ENCODE measurements at regions not wholly inside any gene's neighbourhood (a gene's known extent, or its start where the extent isn't known, plus 50 kb on each side); places are given as distances from the start of the nearest gene placed in this dataset.
"Not testable (repeated sequence)": the region's sequence is repeated elsewhere in the genome, so short reads cannot be mapped to it uniquely, and the experiment has no call there.

GRCh38 chr5:174793684-174794328, 69.4 kb downstream of the MSX2 start:
- Histone ChIP-seq H3K27me3 (ENCODE audit: control insufficient read depth in 2 of 2, insufficient read depth in 2 of 2, low read length in 2 of 2) (no peaks in the 10 kb centered on the region), H3K27ac (ENCODE audit: low read depth, low read length) (no peak overlapping the region), H3K4me1 (ENCODE audit: control insufficient read depth in 2 of 2, insufficient read depth in 2 of 2, low read length in 2 of 2) (no peaks in the 10 kb centered on the region), H3K4me3 (ENCODE audit: low read length) (no peak overlapping the region), H3K9me3 (ENCODE audit: control insufficient read depth in 2 of 3, low read length in 3 of 3) (no peaks in the 10 kb centered on the region), H3K36me3 (ENCODE audit: control insufficient read depth in 2 of 3, insufficient read depth in 3 of 3, low read length in 3 of 3) (no peaks in the 10 kb centered on the region)
- Mint-ChIP-seq H3K27ac (no peak overlapping the region), H3K27me3 (peaks cover 21 to 59% (median 56%) of the 10 kb centered on the region in 5 donors), H3K4me3 (no peak overlapping the region), H3K9me3 (peaks cover 0 to 7% (median 0%) of the 10 kb centered on the region in 11 donors), H3K36me3 (no peaks in the 10 kb centered on the region), H3K4me1 (peaks cover 0 to 22% (median 5%) of the 10 kb centered on the region in 7 donors)
- ChIA-PET POLR2A (no interaction called here), CTCF (no interaction called here)
- DNase-seq (peak in 7 of 9 donors; percentile 0 to 54 (median 25)), ATAC-seq (peak; percentile 48)
- intact Hi-C loops (cut with micrococcal nuclease), result no loop called here

GRCh38 chr5:174793076-174793475, 68.7 kb downstream of the MSX2 start:
- CTCF ChIA-PET, result no interaction called here
- intact Hi-C loops (cut with micrococcal nuclease), result no loop called here
- ATAC-seq (no peak), DNase-seq (no peak)
- peaks cover 15 to 52% (median 50%) of the 10 kb centered on the region in 5 donors for H3K27me3 Mint-ChIP-seq
- H3K4me3 Mint-ChIP-seq, result no peak overlapping the region
- H3K36me3 ChIP-seq (ENCODE audit: control insufficient read depth in 2 of 3, insufficient read depth in 3 of 3, low read length in 3 of 3), result no peaks in the 10 kb centered on the region
- H3K36me3 Mint-ChIP-seq, result no peaks in the 10 kb centered on the region
- no peak overlapping the region for H3K27ac Mint-ChIP-seq
- H3K4me3 ChIP-seq (ENCODE audit: low read length), result no peak overlapping the region
- no peak overlapping the region for H3K27ac ChIP-seq (ENCODE audit: low read depth, low read length)
- peaks cover 0 to 15% (median 2%) of the 10 kb centered on the region in 7 donors for H3K4me1 Mint-ChIP-seq
- POLR2A ChIA-PET, result no interaction called here
- H3K4me1 ChIP-seq (ENCODE audit: control insufficient read depth in 2 of 2, insufficient read depth in 2 of 2, low read length in 2 of 2), result no peaks in the 10 kb centered on the region
- peaks cover 0 to 7% (median 0%) of the 10 kb centered on the region in 11 donors for H3K9me3 Mint-ChIP-seq
- H3K9me3 ChIP-seq (ENCODE audit: control insufficient read depth in 2 of 3, low read length in 3 of 3), result no peaks in the 10 kb centered on the region
- no peaks in the 10 kb centered on the region for H3K27me3 ChIP-seq (ENCODE audit: control insufficient read depth in 2 of 2, insufficient read depth in 2 of 2, low read length in 2 of 2)

GRCh38 chr5:174792265-174792664, 67.9 kb downstream of the MSX2 start:
- POLR2A ChIA-PET; H3K9me3 ChIP-seq (ENCODE audit: control insufficient read depth in 2 of 3, low read length in 3 of 3); ATAC-seq: not testable (repeated sequence)

GRCh38 chr5:174790906-174791305, 66.5 kb downstream of the MSX2 start:
- ATAC-seq, result no peak
- H3K4me3 Mint-ChIP-seq, result no peak overlapping the region
- no peaks in the 10 kb centered on the region for H3K36me3 ChIP-seq (ENCODE audit: control insufficient read depth in 2 of 3, insufficient read depth in 3 of 3, low read length in 3 of 3)
- intact Hi-C loops (cut with micrococcal nuclease), result no loop called here
- peaks cover 0 to 7% (median 3%) of the 10 kb centered on the region in 11 donors for H3K9me3 Mint-ChIP-seq
- no peak overlapping the region for H3K27ac Mint-ChIP-seq
- no peaks in the 10 kb centered on the region for H3K36me3 Mint-ChIP-seq
- H3K27me3 ChIP-seq (ENCODE audit: control insufficient read depth in 2 of 2, insufficient read depth in 2 of 2, low read length in 2 of 2), result no peaks in the 10 kb centered on the region
- no peak overlapping the region for H3K4me3 ChIP-seq (ENCODE audit: low read length)
- ChIA-PET CTCF (no interaction called here), POLR2A (no interaction called here)
- no peak for DNase-seq
- no peak overlapping the region for H3K27ac ChIP-seq (ENCODE audit: low read depth, low read length)
- no peaks in the 10 kb centered on the region for H3K4me1 ChIP-seq (ENCODE audit: control insufficient read depth in 2 of 2, insufficient read depth in 2 of 2, low read length in 2 of 2)
- peaks cover 0 to 4% (median 0%) of the 10 kb centered on the region in 7 donors for H3K4me1 Mint-ChIP-seq
- no peaks in the 10 kb centered on the region for H3K9me3 ChIP-seq (ENCODE audit: control insufficient read depth in 2 of 3, low read length in 3 of 3)
- peaks cover 5 to 41% (median 32%) of the 10 kb centered on the region in 5 donors for H3K27me3 Mint-ChIP-seq

More at GRCh38 chr5:174792265-174792664, 67.9 kb downstream of the MSX2 start:
- H3K27ac ChIP-seq (ENCODE audit: low read depth, low read length); intact Hi-C loops (cut with micrococcal nuclease); H3K36me3 ChIP-seq (ENCODE audit: control insufficient read depth in 2 of 3, insufficient read depth in 3 of 3, low read length in 3 of 3); DNase-seq; H3K4me1 ChIP-seq (ENCODE audit: control insufficient read depth in 2 of 2, insufficient read depth in 2 of 2, low read length in 2 of 2); H3K27me3 ChIP-seq (ENCODE audit: control insufficient read depth in 2 of 2, insufficient read depth in 2 of 2, low read length in 2 of 2); H3K4me1 Mint-ChIP-seq; H3K9me3 Mint-ChIP-seq; CTCF ChIA-PET; H3K4me3 ChIP-seq (ENCODE audit: low read length); H3K27ac Mint-ChIP-seq; H3K36me3 Mint-ChIP-seq; H3K4me3 Mint-ChIP-seq: not testable (repeated sequence)
- H3K27me3 Mint-ChIP-seq, result peaks cover 7 to 44% (median 43%) of the 10 kb centered on the region in 5 donors

GRCh38 chr5:174789596-174789995, 65.2 kb downstream of the MSX2 start:
- intact Hi-C loops (cut with micrococcal nuclease), result no loop called here
- POLR2A ChIA-PET, result no interaction called here
- no peak overlapping the region for H3K27ac Mint-ChIP-seq
- Histone ChIP-seq H3K9me3 (ENCODE audit: control insufficient read depth in 2 of 3, low read length in 3 of 3) (no peaks in the 10 kb centered on the region), H3K36me3 (ENCODE audit: control insufficient read depth in 2 of 3, insufficient read depth in 3 of 3, low read length in 3 of 3) (no peaks in the 10 kb centered on the region), H3K4me1 (ENCODE audit: control insufficient read depth in 2 of 2, insufficient read depth in 2 of 2, low read length in 2 of 2) (no peaks in the 10 kb centered on the region), H3K27me3 (ENCODE audit: control insufficient read depth in 2 of 2, insufficient read depth in 2 of 2, low read length in 2 of 2) (no peaks in the 10 kb centered on the region), H3K27ac (ENCODE audit: low read depth, low read length) (no peak overlapping the region), H3K4me3 (ENCODE audit: low read length) (no peak overlapping the region)
- no peak overlapping the region for H3K4me3 Mint-ChIP-seq
- CTCF ChIA-PET, result no interaction called here
- H3K36me3 Mint-ChIP-seq, result peaks cover 0 to 5% (median 0%) of the 10 kb centered on the region in 5 donors
- no peak for ATAC-seq
- H3K27me3 Mint-ChIP-seq, result peaks cover 5 to 35% (median 27%) of the 10 kb centered on the region in 5 donors
- H3K4me1 Mint-ChIP-seq, result peaks cover 0 to 4% (median 0%) of the 10 kb centered on the region in 7 donors
- peaks cover 0 to 13% (median 7%) of the 10 kb centered on the region in 11 donors for H3K9me3 Mint-ChIP-seq
- DNase-seq, result no peak

GRCh38 chr5:174785120-174785680, 60.8 kb downstream of the MSX2 start:
- Mint-ChIP-seq H3K27me3 (peaks cover 2 to 26% (median 8%) of the 10 kb centered on the region in 5 donors), H3K27ac (no peak overlapping the region), H3K9me3 (peaks cover 0 to 22% (median 5%) of the 10 kb centered on the region in 11 donors), H3K4me1 (no peaks in the 10 kb centered on the region), H3K4me3 (no peak overlapping the region), H3K36me3 (peaks cover 0 to 5% (median 0%) of the 10 kb centered on the region in 5 donors)
- DNase-seq (no peak), ATAC-seq (no peak)
- H3K27ac ChIP-seq (ENCODE audit: low read depth, low read length), result no peak overlapping the region
- POLR2A ChIA-PET, result no interaction called here
- intact Hi-C loops (cut with micrococcal nuclease), result no loop called here
- CTCF ChIA-PET, result no interaction called here
- no peak overlapping the region for H3K4me3 ChIP-seq (ENCODE audit: low read length)
- no peaks in the 10 kb centered on the region for H3K36me3 ChIP-seq (ENCODE audit: control insufficient read depth in 2 of 3, insufficient read depth in 3 of 3, low read length in 3 of 3)
- no peaks in the 10 kb centered on the region for H3K9me3 ChIP-seq (ENCODE audit: control insufficient read depth in 2 of 3, low read length in 3 of 3)
- H3K27me3 ChIP-seq (ENCODE audit: control insufficient read depth in 2 of 2, insufficient read depth in 2 of 2, low read length in 2 of 2), result no peaks in the 10 kb centered on the region
- H3K4me1 ChIP-seq (ENCODE audit: control insufficient read depth in 2 of 2, insufficient read depth in 2 of 2, low read length in 2 of 2), result no peaks in the 10 kb centered on the region

Measured in naive thymus-derived CD4-positive, alpha-beta T cell (primary cell).